ENCODE measurements at regions not wholly inside any gene's neighbourhood (a gene's known extent, or its start where the extent isn't known, plus 50 kb on each side); places are given as distances from the start of the nearest gene placed in this dataset.

GRCh38 chr2:238985041-238985729 lies 137.3 kb downstream of the TWIST2 start:
- H3K9me3 ChIP-seq (ENCODE audit: control insufficient read depth, low read length): no peaks in the 10 kb centered on the region
- H3K27ac ChIP-seq (ENCODE audit: insufficient read depth, low read length, poor library complexity, severe bottlenecking): no peak overlapping the region
- peaks cover 5% of the 10 kb centered on the region for H3K27me3 ChIP-seq (replicated peaks; ENCODE audit: control insufficient read depth, insufficient read depth, low read length, poor library complexity, severe bottlenecking)
- no peak overlapping the region for H3K4me3 ChIP-seq (ENCODE audit: insufficient read depth, low read depth, low read length, poor library complexity, severe bottlenecking)
- H3K36me3 ChIP-seq (ENCODE audit: control insufficient read depth, insufficient read depth, low read length): no peaks in the 10 kb centered on the region
- H3K4me1 ChIP-seq (ENCODE audit: control insufficient read depth, insufficient read depth, low read length, poor library complexity, severe bottlenecking): no peaks in the 10 kb centered on the region
- no peak for DNase-seq

GRCh38 chr2:238985931-238986446 lies 138.1 kb downstream of the TWIST2 start:
- no peak overlapping the region for H3K4me3 ChIP-seq (ENCODE audit: insufficient read depth, low read depth, low read length, poor library complexity, severe bottlenecking)
- no peaks in the 10 kb centered on the region for H3K36me3 ChIP-seq (ENCODE audit: control insufficient read depth, insufficient read depth, low read length)
- H3K27ac ChIP-seq (ENCODE audit: insufficient read depth, low read length, poor library complexity, severe bottlenecking): no peak overlapping the region
- no peaks in the 10 kb centered on the region for H3K4me1 ChIP-seq (ENCODE audit: control insufficient read depth, insufficient read depth, low read length, poor library complexity, severe bottlenecking)
- no peak for DNase-seq
- peaks cover 5% of the 10 kb centered on the region for H3K27me3 ChIP-seq (replicated peaks; ENCODE audit: control insufficient read depth, insufficient read depth, low read length, poor library complexity, severe bottlenecking)
- H3K9me3 ChIP-seq (ENCODE audit: control insufficient read depth, low read length): no peaks in the 10 kb centered on the region

GRCh38 chr2:238986491-238987351 lies 138.8 kb downstream of the TWIST2 start:
- Histone ChIP-seq H3K36me3 (ENCODE audit: control insufficient read depth, insufficient read depth, low read length) (no peaks in the 10 kb centered on the region), H3K27ac (ENCODE audit: insufficient read depth, low read length, poor library complexity, severe bottlenecking) (no peak overlapping the region), H3K9me3 (ENCODE audit: control insufficient read depth, low read length) (no peaks in the 10 kb centered on the region), H3K27me3 (replicated peaks; ENCODE audit: control insufficient read depth, insufficient read depth, low read length, poor library complexity, severe bottlenecking) (peaks cover 5% of the 10 kb centered on the region), H3K4me3 (ENCODE audit: insufficient read depth, low read depth, low read length, poor library complexity, severe bottlenecking) (no peak overlapping the region), H3K4me1 (ENCODE audit: control insufficient read depth, insufficient read depth, low read length, poor library complexity, severe bottlenecking) (no peaks in the 10 kb centered on the region)
- DNase-seq: no peak

GRCh38 chr2:238987352-238987981 lies 139.6 kb downstream of the TWIST2 start:
- Histone ChIP-seq H3K4me3 (ENCODE audit: insufficient read depth, low read depth, low read length, poor library complexity, severe bottlenecking) (no peak overlapping the region), H3K9me3 (ENCODE audit: control insufficient read depth, low read length) (no peaks in the 10 kb centered on the region), H3K4me1 (ENCODE audit: control insufficient read depth, insufficient read depth, low read length, poor library complexity, severe bottlenecking) (no peaks in the 10 kb centered on the region), H3K27me3 (replicated peaks; ENCODE audit: control insufficient read depth, insufficient read depth, low read length, poor library complexity, severe bottlenecking) (peaks cover 5% of the 10 kb centered on the region), H3K27ac (ENCODE audit: insufficient read depth, low read length, poor library complexity, severe bottlenecking) (no peak overlapping the region), H3K36me3 (ENCODE audit: control insufficient read depth, insufficient read depth, low read length) (no peaks in the 10 kb centered on the region)
- DNase-seq: no peak

- H3K9me3 ChIP-seq (ENCODE audit: control insufficient read depth, low read length): no peaks in the 10 kb centered on the region
- H3K27ac ChIP-seq (ENCODE audit: insufficient read depth, low read length, poor library complexity, severe bottlenecking): no peak overlapping the region
- no peak overlapping the region for H3K4me3 ChIP-seq (ENCODE audit: insufficient read depth, low read depth, low read length, poor library complexity, severe bottlenecking)
- H3K36me3 ChIP-seq (ENCODE audit: control insufficient read depth, insufficient read depth, low read length): no peaks in the 10 kb centered on the region
- H3K27me3 ChIP-seq (replicated peaks; ENCODE audit: control insufficient read depth, insufficient read depth, low read length, poor library complexity, severe bottlenecking): peaks cover 5% of the 10 kb centered on the region
- H3K4me1 ChIP-seq (ENCODE audit: control insufficient read depth, insufficient read depth, low read length, poor library complexity, severe bottlenecking): no peaks in the 10 kb centered on the region
- no peak for DNase-seq
Observed at GRCh38 chr2:238988105-238988504, 140.2 kb downstream of the TWIST2 start.

- no peak overlapping the region for H3K27ac ChIP-seq (ENCODE audit: insufficient read depth, low read length, poor library complexity, severe bottlenecking)
- DNase-seq: no peak
- peaks cover 5% of the 10 kb centered on the region for H3K27me3 ChIP-seq (replicated peaks; ENCODE audit: control insufficient read depth, insufficient read depth, low read length, poor library complexity, severe bottlenecking)
- no peaks in the 10 kb centered on the region for H3K4me1 ChIP-seq (ENCODE audit: control insufficient read depth, insufficient read depth, low read length, poor library complexity, severe bottlenecking)
- no peak overlapping the region for H3K4me3 ChIP-seq (ENCODE audit: insufficient read depth, low read depth, low read length, poor library complexity, severe bottlenecking)
- no peaks in the 10 kb centered on the region for H3K36me3 ChIP-seq (ENCODE audit: control insufficient read depth, insufficient read depth, low read length)
- H3K9me3 ChIP-seq (ENCODE audit: control insufficient read depth, low read length): no peaks in the 10 kb centered on the region
Observed at GRCh38 chr2:238988752-238989151, 140.9 kb downstream of the TWIST2 start.

GRCh38 chr2:238989484-238989883 lies 141.6 kb downstream of the TWIST2 start:
- no peaks in the 10 kb centered on the region for H3K9me3 ChIP-seq (ENCODE audit: control insufficient read depth, low read length)
- peaks cover 5% of the 10 kb centered on the region for H3K27me3 ChIP-seq (replicated peaks; ENCODE audit: control insufficient read depth, insufficient read depth, low read length, poor library complexity, severe bottlenecking)
- no peaks in the 10 kb centered on the region for H3K4me1 ChIP-seq (ENCODE audit: control insufficient read depth, insufficient read depth, low read length, poor library complexity, severe bottlenecking)
- no peaks in the 10 kb centered on the region for H3K36me3 ChIP-seq (ENCODE audit: control insufficient read depth, insufficient read depth, low read length)
- no peak for DNase-seq
- no peak overlapping the region for H3K4me3 ChIP-seq (ENCODE audit: insufficient read depth, low read depth, low read length, poor library complexity, severe bottlenecking)
- no peak overlapping the region for H3K27ac ChIP-seq (ENCODE audit: insufficient read depth, low read length, poor library complexity, severe bottlenecking)

- Histone ChIP-seq H3K9me3 (ENCODE audit: control insufficient read depth, low read length) (no peaks in the 10 kb centered on the region), H3K4me3 (ENCODE audit: insufficient read depth, low read depth, low read length, poor library complexity, severe bottlenecking) (no peak overlapping the region), H3K36me3 (ENCODE audit: control insufficient read depth, insufficient read depth, low read length) (no peaks in the 10 kb centered on the region), H3K4me1 (ENCODE audit: control insufficient read depth, insufficient read depth, low read length, poor library complexity, severe bottlenecking) (no peaks in the 10 kb centered on the region), H3K27ac (ENCODE audit: insufficient read depth, low read length, poor library complexity, severe bottlenecking) (no peak overlapping the region), H3K27me3 (replicated peaks; ENCODE audit: control insufficient read depth, insufficient read depth, low read length, poor library complexity, severe bottlenecking) (no peaks in the 10 kb centered on the region)
- DNase-seq: no peak
Observed at GRCh38 chr2:238994432-238994831, 146.5 kb downstream of the TWIST2 start.

- Histone ChIP-seq H3K4me3 (ENCODE audit: insufficient read depth, low read depth, low read length, poor library complexity, severe bottlenecking) (no peak overlapping the region), H3K4me1 (ENCODE audit: control insufficient read depth, insufficient read depth, low read length, poor library complexity, severe bottlenecking) (no peaks in the 10 kb centered on the region), H3K27me3 (replicated peaks; ENCODE audit: control insufficient read depth, insufficient read depth, low read length, poor library complexity, severe bottlenecking) (no peaks in the 10 kb centered on the region), H3K27ac (ENCODE audit: insufficient read depth, low read length, poor library complexity, severe bottlenecking) (no peak overlapping the region), H3K9me3 (ENCODE audit: control insufficient read depth, low read length) (no peaks in the 10 kb centered on the region), H3K36me3 (ENCODE audit: control insufficient read depth, insufficient read depth, low read length) (no peaks in the 10 kb centered on the region)
- no peak for DNase-seq
Observed at GRCh38 chr2:238994876-238995275, 147.0 kb downstream of the TWIST2 start.

- no peak for DNase-seq
- Histone ChIP-seq H3K27me3 (replicated peaks; ENCODE audit: control insufficient read depth, insufficient read depth, low read length, poor library complexity, severe bottlenecking) (no peaks in the 10 kb centered on the region), H3K4me1 (ENCODE audit: control insufficient read depth, insufficient read depth, low read length, poor library complexity, severe bottlenecking) (no peaks in the 10 kb centered on the region), H3K4me3 (ENCODE audit: insufficient read depth, low read depth, low read length, poor library complexity, severe bottlenecking) (no peak overlapping the region), H3K9me3 (ENCODE audit: control insufficient read depth, low read length) (no peaks in the 10 kb centered on the region), H3K36me3 (ENCODE audit: control insufficient read depth, insufficient read depth, low read length) (no peaks in the 10 kb centered on the region), H3K27ac (ENCODE audit: insufficient read depth, low read length, poor library complexity, severe bottlenecking) (no peak overlapping the region)
Observed at GRCh38 chr2:238995634-238996033, 147.7 kb downstream of the TWIST2 start.
